ENCODE measurements at regions not wholly inside any gene's neighbourhood (a gene's known extent, or its start where the extent isn't known, plus 50 kb on each side); places are given as distances from the start of the nearest gene placed in this dataset.

GRCh38 chr3:30550246-30550645 lies 56.2 kb upstream of the TGFBR2 start:
- H3K79me1 ChIP-seq (ENCODE audit: low read depth, low read length): no peaks in the 10 kb centered on the region
- no peak for DNase-seq (ENCODE audit: low read depth in 1 of 2, low spot score in 2 of 2)
- peaks cover 0 to 22% (median 9%) of the 10 kb centered on the region in 4 experiments; a peak in 6 of 7 replicates for H3K4me1 ChIP-seq (replicated peaks in 1 of 4; ENCODE audit: control insufficient read depth in 3 of 4, insufficient read depth in 4 of 4, low read length in 3 of 4)
- H4K91ac ChIP-seq (replicated peaks; ENCODE audit: insufficient read length, low read length): peak overlapping the region; percentile 75
- H4K20me1 ChIP-seq (replicated peaks in 1 of 2; ENCODE audit: control insufficient read depth in 1 of 2, insufficient read depth in 2 of 2, low read length in 2 of 2): no peaks in the 10 kb centered on the region
- H3K27me3 ChIP-seq (replicated peaks in 1 of 4; ENCODE audit: control insufficient read depth in 3 of 4, extremely low read depth in 1 of 4, insufficient read depth in 3 of 4, low read length in 3 of 4): 0 out of 7 replicates have a peak, but pooled peaks cover 0 to 3% (median 0%) of the 10 kb centered on the region in 4 experiments
- H3K56ac ChIP-seq (replicated peaks; ENCODE audit: insufficient read length, low read depth, low read length): no peak overlapping the region
- 0 out of 2 replicates have a peak overlapping the region, but pooled peaks have one; percentile 2 for H2BK12ac ChIP-seq (ENCODE audit: low read depth, low read length)
- H2AK5ac ChIP-seq (ENCODE audit: low read depth, low read length): no peak overlapping the region; the same call in 1 of the 2 replicates
- peak overlapping the region; percentile 34; the same call in 1 of the 2 replicates for H3K18ac ChIP-seq (ENCODE audit: extremely low read depth, low read length)
- H2BK120ac ChIP-seq (replicated peaks; ENCODE audit: low read depth, low read length): peak overlapping the region; percentile 85
- ChIA-PET CTCF (ENCODE audit: partially characterized antibody) (no interaction called here), POLR2A (ENCODE audit: partially characterized antibody) (interaction anchor here (0.9 to 1.0 kb wide), 2 partner anchors 10 to 56 kb away, joined by 3 read pairs; partner anchors contain the start of gene TGFBR2)
- H2BK5ac ChIP-seq (ENCODE audit: low read depth, low read length): peak overlapping the region; percentile 96; the same call in 1 of the 2 replicates
- no peak overlapping the region for H2BK15ac ChIP-seq (ENCODE audit: low read length)
- peak overlapping the region; percentile 44; the same call in 1 of the 2 replicates for H2BK20ac ChIP-seq (ENCODE audit: low read length)
- H3K9ac ChIP-seq (replicated peaks in 1 of 4; ENCODE audit: extremely low read depth in 1 of 4, low read depth in 3 of 4, low read length in 3 of 4): no peak overlapping the region
- FAIRE-seq: no peak
- H3K4me3 ChIP-seq (ENCODE audit: extremely low read depth in 1 of 4, insufficient read depth in 2 of 4, low read depth in 3 of 4, low read length in 4 of 4): no peak overlapping the region
- no peak overlapping the region for H3K23ac ChIP-seq (ENCODE audit: insufficient read length)
- no peak overlapping the region for H3K14ac ChIP-seq (ENCODE audit: insufficient read length)
- H3K4me2 ChIP-seq (ENCODE audit: insufficient read depth in 1 of 2, low read depth in 2 of 2, low read length in 2 of 2): no peak overlapping the region; a peak in 1 of 4 replicates
- no peak overlapping the region for H3K27ac ChIP-seq (ENCODE audit: low read depth, low read length)
- H3K36me3 ChIP-seq (ENCODE audit: control insufficient read depth in 2 of 4, insufficient read depth in 4 of 4, low read length in 3 of 4): no peaks in the 10 kb centered on the region
- no peak overlapping the region for H4K8ac ChIP-seq (ENCODE audit: extremely low read depth, insufficient read depth, low read length)
- peak overlapping the region; percentile 33 for H4K5ac ChIP-seq (ENCODE audit: insufficient read length, low read depth, low read length)
- no peaks in the 10 kb centered on the region for H3K23me2 ChIP-seq (ENCODE audit: low read depth, low read length)
- peaks cover 0 to 2% of the 10 kb centered on the region in 2 experiments; a peak in 1 of 4 replicates for H3K9me3 ChIP-seq (ENCODE audit: insufficient read depth in 2 of 2, low read depth in 1 of 2, low read length in 1 of 2)
- H3K79me2 ChIP-seq (ENCODE audit: control insufficient read depth in 1 of 2, insufficient read depth in 2 of 2, low read length in 2 of 2): no peaks in the 10 kb centered on the region
- H2AFZ ChIP-seq (ENCODE audit: low read length): no peak overlapping the region
- H3K4ac ChIP-seq (replicated peaks; ENCODE audit: insufficient read length, low read depth, low read length): peak overlapping the region; percentile 24
- no peak for TF ChIP-seq EZH2 (IDR thresholded peaks at IDR 0.05; ENCODE audit: low read depth, low read length, severe bottlenecking)
- TF ChIP-seq KDM1A (IDR thresholded peaks at IDR 0.05; ENCODE audit: borderline replicate concordance, low read length): no peak
- no peak for TF ChIP-seq BRCA1 (IDR thresholded peaks at IDR 0.05; ENCODE audit: low read depth, low read length)
- no peak for TF ChIP-seq SUZ12 (IDR thresholded peaks at IDR 0.05; ENCODE audit: low read length)
- TF ChIP-seq KDM5A (IDR thresholded peaks at IDR 0.05; ENCODE audit: low read length): no peak
- TF ChIP-seq MAFK (IDR thresholded peaks at IDR 0.05; ENCODE audit: low read depth, low read length): no peak
- no peak for TF ChIP-seq HDAC2 (IDR thresholded peaks at IDR 0.05; ENCODE audit: borderline replicate concordance in 1 of 2, low read depth in 2 of 2, low read length in 2 of 2)
- no peak for TF ChIP-seq EGR1 (IDR thresholded peaks at IDR 0.05; ENCODE audit: borderline replicate concordance, low read depth, low read length)
- TF ChIP-seq SIRT6 (IDR thresholded peaks at IDR 0.05; ENCODE audit: low read length): no peak
- no peak for TF ChIP-seq YY1 (IDR thresholded peaks at IDR 0.05; ENCODE audit: low read depth, low read length)
- TF ChIP-seq KDM4A (IDR thresholded peaks at IDR 0.05; ENCODE audit: low read depth, low read length, severe bottlenecking): no peak
- no peak for TF ChIP-seq ASH2L (IDR thresholded peaks at IDR 0.05; ENCODE audit: low read length)
- no peak for TF ChIP-seq SIN3A (conservative IDR thresholded peaks at IDR 0.05 in 1 of 2, IDR thresholded peaks at IDR 0.05 in 1 of 2; ENCODE audit: low read depth in 1 of 2, low read length in 2 of 2)
- TF ChIP-seq, protein P1, sequence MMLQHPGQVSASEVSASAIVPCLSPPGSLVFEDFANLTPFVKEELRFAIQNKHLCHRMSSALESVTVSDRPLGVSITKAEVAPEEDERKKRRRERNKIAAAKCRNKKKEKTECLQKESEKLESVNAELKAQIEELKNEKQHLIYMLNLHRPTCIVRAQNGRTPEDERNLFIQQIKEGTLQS (IDR thresholded peaks at IDR 0.05; ENCODE audit: insufficient read depth, low read depth, low read length): no peak
